Naive thymus-derived CD4-positive, alpha-beta T cell (primary cell): ENCODE measurements at regions not wholly inside any gene's neighbourhood (a gene's known extent, or its start where the extent isn't known, plus 50 kb on each side); places are given as distances from the start of the nearest gene placed in this dataset.
A peak's percentile ranks its signal among the peaks of the same experiment; 100 is the strongest.
"Not testable (repeated sequence)": the region's sequence is repeated elsewhere in the genome, so short reads cannot be mapped to it uniquely, and the experiment has no call there.

Experiments used
- ATAC-seq: fragments of 150-1000 bp; cut with Tn5 transposase; 2 replicates; pipeline ENCODE4 v1.10.0; 2021; ENCODE audit warnings: mild to moderate bottlenecking, moderate library complexity
- CTCF ChIA-PET: fragments of 350-600 bp; sonication (Branson Sonifier 250); formaldehyde crosslinking; loops from one replicate; lab custom pipeline; 2021; ENCODE audit warnings: antibody characterized with exemption; lab: Charles Lee
- POLR2A ChIA-PET: fragments of 350-600 bp; sonication (Branson Sonifier 250); formaldehyde crosslinking; loops from one replicate; lab custom pipeline; 2021; ENCODE audit warnings: antibody characterized with exemption, inconsistent platforms; lab: Charles Lee
- DNase-seq, 9 donors: peaks; one replicate each; pipeline versions ENCODE4 v3.0.0 to v3.0.0-alpha.2; 2020 to 2022; ENCODE audit warnings: mixed read lengths in 1 of 9
- H3K27ac ChIP-seq: one replicate; pipeline ENCODE4 v1.7.0; 2013; ENCODE audit warnings: mild to moderate bottlenecking, low read depth, low read length, moderate library complexity
- H3K27me3 ChIP-seq, 2 donors: one replicate each; pipeline ENCODE4 v1.7.0; 2013; ENCODE audit warnings: low read length in 2 of 2, mild to moderate bottlenecking in 2 of 2, moderate library complexity in 2 of 2; ENCODE audit not compliant: control insufficient read depth in 2 of 2, insufficient read depth in 2 of 2
- H3K36me3 ChIP-seq, 3 experiments: 1 replicate in 2 of 3; 2 replicates in 1 of 3; pipeline ENCODE4 v1.7.0; 2013; ENCODE audit warnings: low read length in 3 of 3, mild to moderate bottlenecking in 3 of 3, moderate library complexity in 1 of 3; ENCODE audit not compliant: insufficient read depth in 3 of 3, control insufficient read depth in 2 of 3
- H3K4me1 ChIP-seq, 2 donors: one replicate each; pipeline ENCODE4 v1.7.0; 2013; ENCODE audit warnings: low read length in 2 of 2, mild to moderate bottlenecking in 2 of 2, moderate library complexity in 1 of 2; ENCODE audit not compliant: control insufficient read depth in 2 of 2, insufficient read depth in 2 of 2
- H3K4me3 ChIP-seq: 2 replicates; pipeline ENCODE4 v1.7.0; 2013; ENCODE audit warnings: mild to moderate bottlenecking, low read length
- H3K9me3 ChIP-seq, 3 experiments: 1 replicate in 2 of 3; 2 replicates in 1 of 3; pipeline ENCODE4 v1.7.0; 2013; ENCODE audit warnings: low read length in 3 of 3; ENCODE audit not compliant: control insufficient read depth in 2 of 3
- H3K27ac Mint-ChIP-seq, 9 donors: one replicate each; pipeline ENCODE4 v1.8.0; 2020 to 2022; ENCODE audit warnings: mixed read lengths in 9 of 9, mild to moderate bottlenecking in 8 of 9, moderate library complexity in 5 of 9, inconsistent platforms in 2 of 9
- H3K27me3 Mint-ChIP-seq, 5 donors: one replicate each; pipeline ENCODE4 v1.8.0; 2021 to 2022; ENCODE audit warnings: mixed read lengths in 5 of 5, mild to moderate bottlenecking in 1 of 5
- H3K36me3 Mint-ChIP-seq, 5 donors: one replicate each; pipeline ENCODE4 v1.8.0; 2020 to 2022; ENCODE audit warnings: mixed read lengths in 5 of 5, mild to moderate bottlenecking in 3 of 5, inconsistent platforms in 1 of 5
- H3K4me1 Mint-ChIP-seq, 7 donors: one replicate each; pipeline ENCODE4 v1.8.0; 2020 to 2022; ENCODE audit warnings: mixed read lengths in 7 of 7, mild to moderate bottlenecking in 3 of 7, inconsistent platforms in 1 of 7
- H3K4me3 Mint-ChIP-seq, 10 donors: one replicate each; pipeline ENCODE4 v1.8.0; 2020 to 2022; ENCODE audit warnings: mild to moderate bottlenecking in 10 of 10, mixed read lengths in 10 of 10, moderate library complexity in 6 of 10, inconsistent platforms in 2 of 10
- H3K9me3 Mint-ChIP-seq, 11 donors: one replicate each; pipeline ENCODE4 v1.8.0; 2020 to 2022; ENCODE audit warnings: mixed read lengths in 11 of 11, mild to moderate bottlenecking in 4 of 11, inconsistent platforms in 1 of 11, moderate library complexity in 1 of 11
- intact Hi-C, 2 donors: fragments of 100-400 bp; cut with micrococcal nuclease; formaldehyde crosslinking; loops; one replicate each; pipeline ENCODE4 v1.15.1; 2023

DNA sequence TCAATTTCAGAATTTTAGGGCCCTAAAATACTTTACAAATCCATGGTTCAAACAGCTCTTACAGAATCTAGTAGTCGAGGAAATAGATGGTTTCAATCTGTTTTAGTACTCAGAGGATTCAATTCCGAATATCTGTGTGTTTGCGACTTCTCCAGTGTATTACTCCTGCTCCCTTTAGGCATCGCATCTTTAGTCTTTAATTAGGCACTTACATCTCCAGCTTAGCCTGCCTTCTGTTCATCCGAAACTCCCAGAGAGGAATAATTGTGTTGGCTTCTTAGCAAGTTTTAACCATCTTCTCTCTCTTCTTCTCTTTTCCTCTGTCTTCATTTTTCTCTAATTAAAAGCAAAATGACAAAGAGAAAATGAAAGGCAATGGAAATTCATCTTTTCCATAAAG lies 1901.3 kb upstream of the TENM3 start:
- Mint-ChIP-seq H3K4me3 (no peak overlapping the region), H3K36me3 (no peaks in the 10 kb centered on the region), H3K9me3 (peaks cover 0 to 9% (median 0%) of the 10 kb centered on the region in 11 donors), H3K27me3 (no peaks in the 10 kb centered on the region), H3K27ac (no peak overlapping the region), H3K4me1 (peaks cover 0 to 1% (median 0%) of the 10 kb centered on the region in 7 donors)
- no peaks in the 10 kb centered on the region for H3K36me3 ChIP-seq
- ATAC-seq (no peak), DNase-seq (no peak)
- no peak overlapping the region for H3K27ac ChIP-seq
- H3K27me3 ChIP-seq = no peaks in the 10 kb centered on the region
- H3K4me3 ChIP-seq = no peak overlapping the region
- no peaks in the 10 kb centered on the region for H3K9me3 ChIP-seq
- CTCF ChIA-PET = no interaction called here
- no peaks in the 10 kb centered on the region for H3K4me1 ChIP-seq
- POLR2A ChIA-PET = no interaction called here
- intact Hi-C loops = no loop called here

DNA sequence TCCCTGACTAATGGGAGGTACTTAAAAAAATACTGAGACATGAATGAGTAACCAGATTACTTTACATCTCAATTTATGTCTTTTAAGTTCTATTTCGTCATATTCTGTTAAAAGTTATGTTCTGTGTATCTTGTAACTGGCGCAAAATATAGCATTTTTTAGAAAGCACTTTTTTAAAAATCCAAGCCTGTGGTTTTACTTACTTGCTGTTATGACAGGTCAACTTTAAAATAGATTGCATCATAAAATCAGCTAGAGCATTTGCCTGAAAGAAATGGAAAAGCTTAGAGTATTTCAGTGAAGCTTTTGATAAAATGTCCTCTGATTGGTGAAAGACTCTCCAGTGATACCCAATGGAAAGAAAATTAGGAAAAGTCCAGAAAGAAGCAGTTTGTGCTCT lies 1892.3 kb upstream of the TENM3 start:
- ATAC-seq = no peak

DNA sequence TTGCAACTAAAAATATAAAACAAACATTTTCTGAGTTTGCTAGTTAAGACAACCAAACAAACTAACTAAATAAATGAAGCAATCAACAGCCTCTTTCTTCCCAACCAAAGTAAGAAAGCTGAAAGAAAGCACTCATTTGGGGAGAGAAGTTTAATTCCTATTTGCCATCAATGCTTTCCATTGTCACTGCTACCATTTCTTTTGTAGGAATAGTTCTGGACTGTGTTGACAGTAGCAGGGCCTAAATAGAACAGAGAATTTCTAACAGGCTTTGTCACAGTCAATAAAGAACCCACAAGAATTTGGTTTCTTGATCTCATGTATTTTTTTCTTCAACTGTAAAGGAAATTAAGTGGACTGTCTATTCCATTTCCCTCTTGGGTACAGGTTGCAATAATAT lies 1886.4 kb upstream of the TENM3 start:
- Histone ChIP-seq H3K27ac (no peak overlapping the region), H3K27me3 (no peaks in the 10 kb centered on the region), H3K36me3 (no peaks in the 10 kb centered on the region), H3K4me3 (no peak overlapping the region), H3K9me3 (no peaks in the 10 kb centered on the region), H3K4me1 (no peaks in the 10 kb centered on the region)
- H3K27me3 Mint-ChIP-seq = no peaks in the 10 kb centered on the region
- no peak overlapping the region for H3K27ac Mint-ChIP-seq
- no peak for ATAC-seq
- no peak overlapping the region for H3K4me3 Mint-ChIP-seq
- CTCF ChIA-PET = no interaction called here
- intact Hi-C loops = no loop called here
- no peaks in the 10 kb centered on the region for H3K4me1 Mint-ChIP-seq
- H3K9me3 Mint-ChIP-seq = peaks cover 1 to 13% (median 6%) of the 10 kb centered on the region in 11 donors
- no peaks in the 10 kb centered on the region for H3K36me3 Mint-ChIP-seq
- POLR2A ChIA-PET = no interaction called here
- DNase-seq = no peak

More for the DNA sequence above, 1892.3 kb upstream of the TENM3 start:
- Mint-ChIP-seq H3K36me3 (no peaks in the 10 kb centered on the region), H3K27ac (no peak overlapping the region), H3K4me1 (no peaks in the 10 kb centered on the region), H3K9me3 (peaks cover 0 to 5% (median 0%) of the 10 kb centered on the region in 11 donors), H3K27me3 (no peaks in the 10 kb centered on the region), H3K4me3 (no peak overlapping the region)
- Histone ChIP-seq H3K27me3 (no peaks in the 10 kb centered on the region), H3K4me3 (no peak overlapping the region), H3K27ac (no peak overlapping the region), H3K4me1 (no peaks in the 10 kb centered on the region), H3K9me3 (no peaks in the 10 kb centered on the region), H3K36me3 (no peaks in the 10 kb centered on the region)
- intact Hi-C loops = no loop called here
- ChIA-PET CTCF (no interaction called here), POLR2A (no interaction called here)
- no peak for DNase-seq

DNA sequence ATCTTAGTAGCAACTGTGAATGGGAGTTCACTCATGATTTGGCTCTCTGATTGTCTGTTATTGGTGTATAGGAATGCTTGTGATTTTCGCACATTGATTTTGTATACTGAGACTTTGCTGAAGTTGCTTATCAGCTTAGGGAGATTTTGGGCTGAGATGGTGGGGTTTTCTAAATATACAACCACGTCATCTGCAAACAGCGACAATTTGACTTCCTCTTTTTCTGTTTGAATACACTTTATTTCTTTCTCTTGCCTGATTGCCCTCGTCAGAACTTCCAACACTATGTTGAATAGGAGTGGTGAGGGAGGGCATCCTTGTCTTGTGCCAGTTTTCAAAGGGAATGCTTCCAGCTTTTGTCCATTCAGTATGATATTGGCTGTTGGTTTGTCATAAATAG lies 1883.1 kb upstream of the TENM3 start:
- H3K27ac Mint-ChIP-seq, H3K4me3 Mint-ChIP-seq, POLR2A ChIA-PET, H3K4me3 ChIP-seq, H3K27ac ChIP-seq, H3K27me3 ChIP-seq, H3K4me1 ChIP-seq, H3K4me1 Mint-ChIP-seq, H3K36me3 Mint-ChIP-seq, H3K36me3 ChIP-seq, CTCF ChIA-PET, intact Hi-C loops, H3K27me3 Mint-ChIP-seq, H3K9me3 ChIP-seq, ATAC-seq, DNase-seq: not testable (repeated sequence)
- peaks cover 0 to 21% (median 6%) of the 10 kb centered on the region in 11 donors for H3K9me3 Mint-ChIP-seq

GRCh38 chr4:180363815-180364214 lies 1879.4 kb upstream of the TENM3 start:
- no peaks in the 10 kb centered on the region for H3K36me3 Mint-ChIP-seq
- Histone ChIP-seq H3K4me1 (no peaks in the 10 kb centered on the region), H3K4me3 (no peak overlapping the region), H3K27ac (no peak overlapping the region), H3K36me3 (no peaks in the 10 kb centered on the region), H3K9me3 (no peaks in the 10 kb centered on the region), H3K27me3 (no peaks in the 10 kb centered on the region)
- H3K9me3 Mint-ChIP-seq = peaks cover 0 to 18% (median 6%) of the 10 kb centered on the region in 11 donors
- intact Hi-C loops = no loop called here
- no peak for DNase-seq
- ChIA-PET CTCF (no interaction called here), POLR2A (no interaction called here)
- ATAC-seq = peak; percentile 8
- H3K4me1 Mint-ChIP-seq = peaks cover 0 to 8% (median 0%) of the 10 kb centered on the region in 7 donors
- H3K4me3 Mint-ChIP-seq = no peak overlapping the region
- no peaks in the 10 kb centered on the region for H3K27me3 Mint-ChIP-seq
- no peak overlapping the region for H3K27ac Mint-ChIP-seq

DNA sequence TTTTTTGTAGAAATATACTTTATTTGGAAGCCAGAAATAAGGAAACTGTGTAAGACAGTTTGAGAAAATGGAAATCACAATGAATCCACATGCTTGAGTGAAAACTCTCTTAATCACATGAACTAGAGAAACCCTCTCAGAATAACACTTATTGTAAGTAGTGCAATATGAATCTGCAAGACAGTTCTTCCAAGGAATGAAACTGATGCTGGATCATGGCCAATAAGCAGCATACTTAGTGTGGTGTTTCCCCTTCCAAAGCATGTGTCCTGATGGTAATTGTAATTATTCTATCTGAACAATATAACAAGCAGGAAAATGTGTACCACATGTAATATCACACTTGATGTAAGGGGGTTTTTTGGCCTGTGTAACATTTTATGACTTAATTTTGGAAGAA lies 1870.5 kb upstream of the TENM3 start:
- no peak overlapping the region for H3K27ac Mint-ChIP-seq
- H3K4me3 Mint-ChIP-seq = no peak overlapping the region
- Histone ChIP-seq H3K27me3 (no peaks in the 10 kb centered on the region), H3K4me3 (no peak overlapping the region), H3K36me3 (no peaks in the 10 kb centered on the region), H3K9me3 (no peaks in the 10 kb centered on the region), H3K27ac (no peak overlapping the region), H3K4me1 (no peaks in the 10 kb centered on the region)
- no peaks in the 10 kb centered on the region for H3K27me3 Mint-ChIP-seq
- no peaks in the 10 kb centered on the region for H3K36me3 Mint-ChIP-seq
- peaks cover 0 to 7% (median 0%) of the 10 kb centered on the region in 7 donors for H3K4me1 Mint-ChIP-seq
- no peak for DNase-seq
- peaks cover 0 to 10% (median 0%) of the 10 kb centered on the region in 11 donors for H3K9me3 Mint-ChIP-seq
- intact Hi-C loops = no loop called here
- no peak for ATAC-seq
- ChIA-PET POLR2A (no interaction called here), CTCF (no interaction called here)

- no peaks in the 10 kb centered on the region for H3K36me3 ChIP-seq
- Mint-ChIP-seq H3K4me1 (peaks cover 0 to 7% (median 0%) of the 10 kb centered on the region in 7 donors), H3K27me3 (no peaks in the 10 kb centered on the region), H3K9me3 (peaks cover 0 to 10% (median 0%) of the 10 kb centered on the region in 11 donors), H3K36me3 (no peaks in the 10 kb centered on the region), H3K27ac (no peak overlapping the region), H3K4me3 (no peak overlapping the region)
- H3K4me3 ChIP-seq = no peak overlapping the region
- DNase-seq = no peak
- no peak for ATAC-seq
- no peaks in the 10 kb centered on the region for H3K27me3 ChIP-seq
- ChIA-PET POLR2A (no interaction called here), CTCF (no interaction called here)
- no peak overlapping the region for H3K27ac ChIP-seq
- no peaks in the 10 kb centered on the region for H3K9me3 ChIP-seq
- intact Hi-C loops = no loop called here
- H3K4me1 ChIP-seq = no peaks in the 10 kb centered on the region
Observed at GRCh38 chr4:180377741-180378140, 1865.5 kb upstream of the TENM3 start.
